Activated CD4-positive, alpha-beta T cell treated with anti-CD3 and anti-CD28 coated beads, Interleukin-2, amount 10 ng/mL, durations not matched to agents 7 days and 5 days (primary cell): ENCODE measurements at regions not wholly inside any gene's neighbourhood (a gene's known extent, or its start where the extent isn't known, plus 50 kb on each side); places are given as distances from the start of the nearest gene placed in this dataset.

Experiments used
- CTCF ChIA-PET: fragments of 350-600 bp; sonication (Branson Sonifier 250); formaldehyde crosslinking; loops from one replicate; lab custom pipeline; 2021; ENCODE audit warnings: antibody characterized with exemption; lab: Charles Lee
- POLR2A ChIA-PET: fragments of 350-600 bp; sonication (Branson Sonifier 250); formaldehyde crosslinking; loops from one replicate; lab custom pipeline; 2021; ENCODE audit warnings: antibody characterized with exemption; lab: Charles Lee
- DNase-seq: peaks from one replicate; pipeline ENCODE4 v3.0.0-alpha.2; 2020
- H3K27ac Mint-ChIP-seq: one replicate; pipeline ENCODE4 v1.8.0; 2021; ENCODE audit warnings: mild to moderate bottlenecking, moderate library complexity, mixed read lengths
- H3K27me3 Mint-ChIP-seq: one replicate; pipeline ENCODE4 v1.8.0; 2021; ENCODE audit warnings: mixed read lengths
- H3K36me3 Mint-ChIP-seq: one replicate; pipeline ENCODE4 v1.8.0; 2021; ENCODE audit warnings: low read depth, mixed read lengths
- H3K4me1 Mint-ChIP-seq: one replicate; pipeline ENCODE4 v1.8.0; 2021; ENCODE audit warnings: mixed read lengths
- H3K4me3 Mint-ChIP-seq: one replicate; pipeline ENCODE4 v1.8.0; 2021; ENCODE audit warnings: mild to moderate bottlenecking, moderate library complexity, mixed read lengths
- H3K9me3 Mint-ChIP-seq: one replicate; pipeline ENCODE4 v1.8.0; 2021; ENCODE audit warnings: mixed read lengths

DNA sequence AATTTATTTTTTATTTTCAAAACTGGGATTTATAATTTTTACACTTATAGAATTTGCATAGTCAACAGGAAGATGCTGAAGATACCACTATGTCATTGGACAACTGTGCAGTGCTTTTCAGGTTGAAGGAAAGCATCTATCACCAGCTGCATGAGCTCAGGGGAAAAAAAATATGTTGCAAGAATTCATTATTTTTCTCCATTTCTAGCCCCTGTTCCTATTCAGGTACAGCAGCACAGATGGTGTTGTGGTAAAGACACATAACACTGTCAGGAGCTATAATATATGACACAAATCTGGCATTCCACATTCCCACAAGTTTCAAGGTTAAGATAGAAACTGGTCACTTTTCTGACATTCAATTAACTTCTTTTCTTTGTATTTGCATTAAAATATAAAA is 1088.6 kb downstream of the MAT2B start:
- DNase-seq, result no peak
- H3K27me3 Mint-ChIP-seq, result no peaks in the 10 kb centered on the region
- ChIA-PET POLR2A (no interaction called here), CTCF (no interaction called here)
- H3K36me3 Mint-ChIP-seq, result no peaks in the 10 kb centered on the region
- no peaks in the 10 kb centered on the region for H3K4me1 Mint-ChIP-seq
- no peak overlapping the region for H3K27ac Mint-ChIP-seq
- H3K9me3 Mint-ChIP-seq, result no peaks in the 10 kb centered on the region
- H3K4me3 Mint-ChIP-seq, result no peak overlapping the region

DNA sequence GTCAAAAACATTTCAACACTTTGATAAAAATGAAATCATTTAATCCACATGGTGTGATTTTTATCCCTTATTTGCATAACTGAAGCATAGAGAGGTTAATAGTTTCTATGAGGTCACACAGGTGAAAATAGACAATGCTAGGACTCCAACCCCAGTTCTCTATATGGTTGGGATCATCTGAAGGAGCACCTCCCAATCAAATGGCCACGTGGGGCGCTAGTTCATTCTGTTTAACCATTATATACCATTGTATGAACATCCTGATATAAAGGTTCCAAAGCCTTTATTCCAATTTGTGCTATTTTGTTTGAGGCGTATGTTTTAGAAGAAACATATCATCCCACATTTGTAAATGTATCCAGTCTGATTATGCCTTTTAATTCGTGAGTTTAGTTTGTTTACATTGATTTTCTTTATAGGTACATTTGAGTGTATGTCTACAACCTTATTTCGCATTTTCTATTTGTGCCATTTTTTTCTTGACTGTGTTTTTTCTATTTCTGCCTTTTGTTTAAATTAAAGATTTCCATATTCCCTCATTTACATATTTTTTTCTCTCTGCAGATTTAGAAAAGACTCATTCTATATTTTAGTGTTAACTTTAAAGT is 1092.0 kb downstream of the MAT2B start:
- ChIA-PET CTCF (no interaction called here), POLR2A (no interaction called here)
- no peak overlapping the region for H3K4me3 Mint-ChIP-seq
- no peaks in the 10 kb centered on the region for H3K36me3 Mint-ChIP-seq
- no peak for DNase-seq
- peaks cover 5% of the 10 kb centered on the region for H3K9me3 Mint-ChIP-seq
- H3K27ac Mint-ChIP-seq, result no peak overlapping the region
- no peaks in the 10 kb centered on the region for H3K4me1 Mint-ChIP-seq
- no peaks in the 10 kb centered on the region for H3K27me3 Mint-ChIP-seq

DNA sequence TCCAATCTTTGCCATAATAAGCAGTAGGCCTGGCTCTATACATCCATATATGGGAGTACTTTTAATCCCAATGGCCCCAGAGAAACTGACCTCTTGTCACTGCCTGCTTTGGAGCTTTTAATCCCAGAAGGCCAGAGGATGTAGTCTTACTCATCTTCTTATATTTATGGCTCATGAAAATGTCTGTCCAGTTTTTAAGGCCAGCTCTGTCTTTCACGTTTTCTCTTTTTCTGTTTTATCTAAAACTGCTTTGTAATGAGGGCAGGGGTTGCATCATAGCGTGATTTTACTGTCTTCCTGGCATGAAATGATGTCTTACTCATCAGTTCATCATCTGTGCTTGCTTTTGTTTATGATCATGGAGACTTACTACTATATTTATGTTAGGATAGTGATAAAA is 1094.9 kb downstream of the MAT2B start:
- no peaks in the 10 kb centered on the region for H3K36me3 Mint-ChIP-seq
- ChIA-PET CTCF (no interaction called here), POLR2A (no interaction called here)
- no peaks in the 10 kb centered on the region for H3K4me1 Mint-ChIP-seq
- no peak for DNase-seq
- no peaks in the 10 kb centered on the region for H3K27me3 Mint-ChIP-seq
- H3K27ac Mint-ChIP-seq, result no peak overlapping the region
- no peak overlapping the region for H3K4me3 Mint-ChIP-seq
- H3K9me3 Mint-ChIP-seq, result peaks cover 5% of the 10 kb centered on the region

DNA sequence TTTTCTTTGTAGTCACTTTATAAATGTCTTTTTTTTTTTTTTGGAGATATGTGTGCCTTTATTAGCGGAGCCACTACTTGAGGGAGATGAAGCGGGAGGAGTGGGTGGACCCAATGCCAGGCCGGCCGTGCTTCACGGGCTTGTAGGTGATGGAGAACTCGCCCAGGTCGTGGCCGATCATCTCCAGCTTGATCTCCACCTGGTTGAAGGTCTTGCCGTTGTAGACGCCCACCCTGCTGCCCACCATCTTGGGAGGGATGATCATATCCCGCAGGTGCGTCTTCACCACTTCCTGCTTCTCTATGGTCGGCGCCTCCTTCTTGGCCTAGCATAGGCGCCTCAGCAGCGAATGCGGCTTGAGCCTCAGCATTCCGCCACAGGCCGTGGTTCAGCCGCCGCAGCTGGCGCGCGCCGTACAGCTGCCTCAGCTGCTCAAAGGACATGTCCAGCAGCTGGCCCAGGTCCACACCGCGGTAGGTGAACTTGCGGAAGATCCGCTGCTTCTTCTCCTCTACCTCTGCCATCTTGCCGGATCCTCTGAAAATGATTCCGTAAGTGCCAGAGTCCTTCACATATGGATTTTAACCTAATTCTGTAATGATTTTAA is 1095.6 kb downstream of the MAT2B start:
- Mint-ChIP-seq H3K36me3 (no peaks in the 10 kb centered on the region), H3K4me1 (no peaks in the 10 kb centered on the region), H3K9me3 (peaks cover 5% of the 10 kb centered on the region), H3K27ac (no peak overlapping the region), H3K27me3 (no peaks in the 10 kb centered on the region), H3K4me3 (no peak overlapping the region)
- POLR2A ChIA-PET, result no interaction called here
- CTCF ChIA-PET, result no interaction called here
- DNase-seq, result no peak

DNA sequence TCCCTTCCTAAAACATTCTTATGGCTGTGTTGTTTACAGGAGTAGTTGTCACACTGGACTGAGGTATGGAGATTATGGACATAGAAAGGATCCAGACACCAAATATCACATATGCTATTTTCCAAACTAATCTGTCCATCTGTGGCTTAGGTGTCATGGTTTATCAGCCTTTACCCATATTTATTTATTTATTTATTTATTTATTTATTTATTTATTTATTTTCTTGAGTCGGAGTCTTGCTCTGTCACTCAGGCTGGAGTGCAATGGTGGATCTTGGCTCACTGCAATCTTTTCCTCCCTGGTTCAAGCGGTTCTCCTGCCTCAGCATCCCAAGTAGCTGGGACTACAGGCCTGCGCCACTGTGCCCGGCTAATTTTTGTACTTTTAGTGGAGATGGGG is 1103.1 kb downstream of the MAT2B start:
- H3K36me3 Mint-ChIP-seq, result no peaks in the 10 kb centered on the region
- H3K9me3 Mint-ChIP-seq, result peaks cover 3% of the 10 kb centered on the region
- no peak overlapping the region for H3K4me3 Mint-ChIP-seq
- ChIA-PET CTCF (no interaction called here), POLR2A (no interaction called here)
- no peaks in the 10 kb centered on the region for H3K27me3 Mint-ChIP-seq
- DNase-seq, result no peak
- no peak overlapping the region for H3K27ac Mint-ChIP-seq
- H3K4me1 Mint-ChIP-seq, result no peaks in the 10 kb centered on the region

DNA sequence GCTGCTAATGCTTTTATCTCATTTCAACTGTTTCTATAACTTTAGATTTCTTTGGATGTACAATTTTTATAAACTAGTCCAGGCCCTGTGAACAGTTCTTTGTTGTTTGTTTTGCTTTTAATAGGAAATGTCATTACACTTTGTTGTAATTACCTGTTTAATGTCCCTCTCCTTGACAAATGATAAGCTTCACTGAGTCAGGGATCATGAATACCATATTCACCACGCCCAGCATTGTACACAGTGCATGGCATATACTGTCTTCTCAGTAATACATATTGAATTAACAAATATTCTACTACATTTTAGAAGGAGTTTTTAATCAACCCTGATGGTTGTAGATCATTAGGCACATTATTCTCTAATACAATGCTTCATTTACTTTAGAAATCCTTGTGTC is 1105.0 kb downstream of the MAT2B start:
- DNase-seq, result no peak
- Mint-ChIP-seq H3K4me1 (no peaks in the 10 kb centered on the region), H3K9me3 (peaks cover 3% of the 10 kb centered on the region), H3K4me3 (no peak overlapping the region), H3K36me3 (no peaks in the 10 kb centered on the region), H3K27me3 (no peaks in the 10 kb centered on the region), H3K27ac (no peak overlapping the region)
- ChIA-PET POLR2A (no interaction called here), CTCF (no interaction called here)

DNA sequence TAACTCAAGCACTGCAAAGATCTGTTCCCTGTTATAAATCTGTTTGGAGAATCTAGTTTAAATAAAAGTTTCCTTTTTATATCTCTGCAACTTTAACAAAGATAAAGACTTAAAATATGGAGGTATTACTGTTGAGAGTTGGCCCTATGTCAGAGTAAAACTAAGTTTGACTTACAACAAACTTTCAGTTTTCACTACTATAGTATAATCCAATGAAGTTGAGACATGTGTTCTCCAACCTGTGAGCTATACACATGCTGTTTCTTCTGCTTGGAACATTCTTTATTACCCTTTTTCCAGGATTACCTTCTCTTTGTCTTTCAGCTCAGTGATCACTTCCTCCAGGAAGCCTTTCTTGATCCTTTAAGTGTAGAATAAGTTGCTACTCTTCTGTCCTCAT is 1109.3 kb downstream of the MAT2B start:
- ChIA-PET CTCF (no interaction called here), POLR2A (no interaction called here)
- H3K36me3 Mint-ChIP-seq, result no peaks in the 10 kb centered on the region
- H3K27ac Mint-ChIP-seq, result no peak overlapping the region
- H3K27me3 Mint-ChIP-seq, result no peaks in the 10 kb centered on the region
- H3K9me3 Mint-ChIP-seq, result peaks cover 3% of the 10 kb centered on the region
- no peak overlapping the region for H3K4me3 Mint-ChIP-seq
- DNase-seq, result no peak
- H3K4me1 Mint-ChIP-seq, result peaks cover 4% of the 10 kb centered on the region

DNA sequence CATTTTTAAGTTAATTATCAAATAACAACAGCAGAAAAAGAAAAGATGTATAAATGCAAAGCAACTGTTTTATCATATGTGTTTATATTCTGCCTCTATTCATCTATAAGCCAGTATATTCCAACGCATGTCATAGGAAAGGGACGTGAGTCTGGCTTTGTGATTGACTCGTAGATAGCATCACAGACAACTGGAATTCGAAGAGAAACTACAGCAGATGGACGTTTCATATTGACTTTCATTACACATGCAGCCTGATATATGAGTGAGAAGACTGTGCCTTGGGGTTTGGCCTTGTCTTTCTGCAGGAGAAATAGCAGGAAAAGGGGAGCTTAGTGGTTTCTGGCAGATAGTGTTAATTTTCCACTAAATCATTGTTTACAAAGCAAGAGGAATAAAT is 1111.9 kb downstream of the MAT2B start:
- Mint-ChIP-seq H3K9me3 (peaks cover 3% of the 10 kb centered on the region), H3K27me3 (no peaks in the 10 kb centered on the region), H3K27ac (no peak overlapping the region), H3K36me3 (no peaks in the 10 kb centered on the region), H3K4me3 (no peak overlapping the region), H3K4me1 (peaks cover 4% of the 10 kb centered on the region)
- POLR2A ChIA-PET, result no interaction called here
- DNase-seq, result no peak
- CTCF ChIA-PET, result no interaction called here

DNA sequence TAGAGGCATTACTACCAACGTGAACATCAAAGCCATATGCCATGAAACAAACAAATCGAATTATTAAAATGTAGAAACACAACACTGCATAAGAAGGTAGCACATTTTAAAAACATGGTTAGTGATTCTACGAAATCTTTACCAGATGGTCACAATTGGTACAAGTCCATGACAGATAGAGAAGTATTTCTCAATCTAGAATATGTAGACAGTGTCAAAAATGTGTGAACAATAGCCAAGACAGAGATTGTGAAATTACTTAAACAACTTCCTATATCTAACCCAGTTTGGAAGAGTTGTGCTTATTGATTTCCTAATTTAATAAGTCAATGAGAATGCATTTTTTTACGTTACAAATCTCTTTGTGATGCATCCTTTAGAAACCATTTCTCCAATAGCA is 1121.6 kb downstream of the MAT2B start:
- ChIA-PET CTCF (no interaction called here), POLR2A (no interaction called here)
- Mint-ChIP-seq H3K4me3 (no peak overlapping the region), H3K27ac (no peak overlapping the region), H3K9me3 (peaks cover 5% of the 10 kb centered on the region), H3K27me3 (no peaks in the 10 kb centered on the region), H3K36me3 (no peaks in the 10 kb centered on the region), H3K4me1 (no peaks in the 10 kb centered on the region)
- DNase-seq, result no peak

DNA sequence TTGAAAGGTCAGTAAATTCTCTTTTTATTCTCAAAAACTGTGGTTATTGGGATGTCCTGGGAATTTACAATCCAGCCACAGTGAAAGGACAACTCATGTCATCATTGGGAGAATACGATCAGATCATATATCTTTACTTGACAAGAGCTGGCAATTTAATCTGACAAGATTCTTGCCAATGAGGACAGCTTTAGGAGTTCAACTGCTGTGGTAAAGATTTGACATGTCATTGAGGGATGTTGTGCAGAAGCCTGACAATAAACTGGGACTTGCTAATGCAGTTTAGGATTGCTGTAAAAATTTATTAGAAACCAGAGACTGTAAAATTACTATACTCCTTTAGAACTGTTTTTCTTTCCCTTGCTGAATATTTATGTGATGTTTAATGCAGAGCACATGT is 1131.0 kb downstream of the MAT2B start:
- Mint-ChIP-seq H3K4me3 (no peak overlapping the region), H3K27ac (no peak overlapping the region), H3K36me3 (no peaks in the 10 kb centered on the region), H3K9me3 (no peaks in the 10 kb centered on the region), H3K27me3 (no peaks in the 10 kb centered on the region), H3K4me1 (no peaks in the 10 kb centered on the region)
- ChIA-PET CTCF (no interaction called here), POLR2A (no interaction called here)
- DNase-seq, result no peak

DNA sequence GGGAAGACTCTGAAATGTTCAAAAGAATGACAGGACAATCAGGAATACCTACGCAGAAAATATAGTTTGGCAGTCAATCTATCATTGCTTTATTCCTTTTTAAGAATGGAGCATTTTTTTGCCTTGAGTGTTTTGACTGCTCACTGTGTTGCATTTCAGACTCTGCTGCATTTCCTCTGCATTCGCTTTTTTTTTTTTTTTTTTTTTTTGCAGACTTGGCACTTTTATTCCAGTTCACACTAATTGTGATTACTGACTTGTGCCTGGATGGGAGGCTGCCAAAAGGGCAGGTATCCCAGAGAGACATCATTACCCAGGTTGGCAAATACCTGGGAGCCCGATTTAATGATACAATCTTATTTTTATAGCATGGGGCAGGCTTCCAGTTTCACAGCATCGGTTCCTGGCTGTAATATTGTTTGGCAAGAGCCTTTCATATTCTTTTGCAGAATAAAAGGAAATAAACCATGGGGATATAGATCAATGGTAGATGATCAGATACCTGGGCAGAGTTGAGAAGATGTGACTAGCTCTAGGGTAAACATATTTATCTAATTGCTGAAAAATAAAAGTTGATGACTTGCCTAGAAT is 1132.6 kb downstream of the MAT2B start:
- DNase-seq, result no peak
- Mint-ChIP-seq H3K4me3 (no peak overlapping the region), H3K27me3 (no peaks in the 10 kb centered on the region), H3K27ac (no peak overlapping the region), H3K9me3 (no peaks in the 10 kb centered on the region), H3K36me3 (no peaks in the 10 kb centered on the region), H3K4me1 (no peaks in the 10 kb centered on the region)
- POLR2A ChIA-PET, result interaction anchor here (0.6 kb wide), 1 partner anchor 1010 kb away, joined by 4 read pairs; no protein-coding TSS in a partner anchor
- CTCF ChIA-PET, result interaction anchor here (0.7 kb wide), 1 partner anchor 11 kb away, joined by 3 read pairs; no protein-coding TSS in a partner anchor

DNA sequence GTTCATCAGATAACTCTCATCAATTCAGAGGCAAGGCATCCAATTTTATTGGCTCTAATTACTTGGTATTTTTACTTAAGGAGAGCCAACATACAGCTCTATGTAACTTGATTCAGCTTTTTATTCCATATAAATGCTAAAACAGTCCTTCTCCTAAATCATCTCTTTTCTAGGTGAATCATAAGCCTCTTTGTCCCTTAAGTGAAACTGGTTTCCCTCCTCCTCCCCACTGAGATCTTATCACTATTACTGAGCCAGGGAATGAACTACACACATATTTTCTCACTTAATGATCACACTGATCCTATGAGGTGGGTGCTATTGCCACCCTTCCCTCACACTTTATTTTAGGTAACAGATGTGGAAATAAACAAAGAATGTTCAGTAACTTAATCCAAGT is 1143.8 kb downstream of the MAT2B start:
- no peaks in the 10 kb centered on the region for H3K4me1 Mint-ChIP-seq
- no peak overlapping the region for H3K27ac Mint-ChIP-seq
- no peaks in the 10 kb centered on the region for H3K36me3 Mint-ChIP-seq
- no peak for DNase-seq
- ChIA-PET POLR2A (no interaction called here), CTCF (interaction anchor here (0.6 kb wide), 1 partner anchor 11 kb away, joined by 3 read pairs; no protein-coding TSS in a partner anchor)
- no peaks in the 10 kb centered on the region for H3K27me3 Mint-ChIP-seq
- no peak overlapping the region for H3K4me3 Mint-ChIP-seq
- H3K9me3 Mint-ChIP-seq, result no peaks in the 10 kb centered on the region

DNA sequence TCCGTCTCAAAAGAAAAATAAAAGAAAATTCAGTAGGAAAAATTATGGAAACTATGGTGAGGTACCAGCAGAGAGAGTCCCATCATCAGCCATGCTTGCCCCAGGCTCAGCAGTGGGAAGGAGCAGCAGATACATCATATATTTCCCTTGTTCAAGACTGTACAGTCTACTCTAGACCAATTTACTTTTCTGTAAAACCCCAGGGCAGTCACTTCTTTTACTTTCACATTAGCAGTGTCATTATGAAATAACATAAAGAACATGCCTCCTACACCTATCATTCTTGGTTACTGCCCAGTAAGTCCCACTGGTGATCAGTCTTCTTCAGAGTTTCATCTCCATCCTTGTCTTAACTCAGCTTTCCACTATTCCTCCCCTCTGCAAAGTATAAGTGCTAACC is 1145.0 kb downstream of the MAT2B start:
- H3K27ac Mint-ChIP-seq, result no peak overlapping the region
- POLR2A ChIA-PET, result no interaction called here
- no peaks in the 10 kb centered on the region for H3K27me3 Mint-ChIP-seq
- no peak overlapping the region for H3K4me3 Mint-ChIP-seq
- no peaks in the 10 kb centered on the region for H3K4me1 Mint-ChIP-seq
- H3K9me3 Mint-ChIP-seq, result no peaks in the 10 kb centered on the region
- no peaks in the 10 kb centered on the region for H3K36me3 Mint-ChIP-seq
- CTCF ChIA-PET, result no interaction called here
- no peak for DNase-seq
